Suppressor macrophage (primary cell): ENCODE measurements at regions not wholly inside any gene's neighbourhood (a gene's known extent, or its start where the extent isn't known, plus 50 kb on each side); places are given as distances from the start of the nearest gene placed in this dataset.

Experiments
- DNase-seq, 4 experiments: peaks; one replicate each; pipeline ENCODE4 v3.0.0-alpha.2; 2020 to 2022

GRCh38 chr6:47924001-47924400 lies 142.2 kb downstream of the OPN5 start:
- DNase-seq = no peak

GRCh38 chr6:47922391-47922790 lies 140.6 kb downstream of the OPN5 start:
- no peak for DNase-seq

DNA sequence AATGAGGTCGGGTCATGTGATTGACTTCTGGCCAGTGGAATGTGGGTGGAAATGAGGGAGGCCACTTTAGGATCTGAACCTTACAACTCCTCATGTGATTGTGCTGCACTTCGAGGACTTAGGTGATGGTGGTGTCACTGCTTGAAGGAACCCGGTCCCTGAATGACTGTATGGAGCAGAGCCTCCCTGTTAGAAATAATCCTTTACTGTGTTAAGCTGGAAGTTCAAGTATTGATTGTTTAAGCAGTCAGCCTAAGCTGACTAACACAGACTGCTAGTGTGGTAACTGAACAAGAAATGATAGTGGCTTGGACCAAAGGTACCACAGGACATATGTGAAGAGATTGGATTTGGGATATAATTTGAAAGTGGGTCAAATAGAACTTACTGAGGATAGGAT lies 138.0 kb downstream of the OPN5 start:
- peak in 1 of 4 experiments; percentile 3 for DNase-seq

- DNase-seq = no peak
Measured at GRCh38 chr6:47917811-47918210, 136.0 kb downstream of the OPN5 start.

DNA sequence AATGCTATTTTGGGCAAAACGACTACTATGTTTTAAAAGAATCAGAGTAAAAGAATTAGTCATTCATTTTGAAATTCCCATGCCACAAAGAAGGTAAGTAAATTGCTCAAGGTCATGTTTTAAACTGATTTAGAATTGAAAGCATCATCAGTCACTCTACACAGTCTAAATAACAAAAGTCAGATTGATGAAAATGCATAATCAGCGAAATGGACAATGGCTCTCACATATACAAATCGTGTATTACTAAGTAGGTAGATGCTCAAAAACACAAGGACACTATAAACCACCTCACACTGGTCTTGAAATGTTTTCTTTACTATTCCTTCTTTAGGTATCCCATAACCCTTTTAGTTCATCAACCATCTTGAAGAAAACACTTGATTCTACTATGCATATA lies 135.4 kb downstream of the OPN5 start:
- DNase-seq = no peak

GRCh38 chr6:47915017-47915416 lies 133.2 kb downstream of the OPN5 start:
- DNase-seq = no peak

DNA sequence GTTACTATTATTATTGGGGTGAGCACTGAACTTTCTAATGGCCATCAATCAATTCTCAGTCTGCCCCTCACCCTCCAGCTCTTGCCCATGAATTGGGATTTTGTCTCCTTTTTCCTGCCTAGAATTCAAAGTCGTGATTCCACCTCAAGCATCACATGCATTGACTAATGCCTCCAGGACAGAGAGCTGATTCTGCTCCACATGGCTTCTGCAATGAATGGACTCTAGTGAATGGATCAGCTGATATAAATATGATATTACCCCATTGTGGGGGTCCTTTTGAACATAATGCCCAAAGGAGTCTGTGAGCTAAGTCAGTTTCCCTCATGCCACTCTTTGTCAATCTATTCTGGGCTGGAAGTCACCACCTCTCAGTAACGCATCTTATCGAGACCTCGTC lies 126.4 kb downstream of the OPN5 start:
- DNase-seq = no peak

DNA sequence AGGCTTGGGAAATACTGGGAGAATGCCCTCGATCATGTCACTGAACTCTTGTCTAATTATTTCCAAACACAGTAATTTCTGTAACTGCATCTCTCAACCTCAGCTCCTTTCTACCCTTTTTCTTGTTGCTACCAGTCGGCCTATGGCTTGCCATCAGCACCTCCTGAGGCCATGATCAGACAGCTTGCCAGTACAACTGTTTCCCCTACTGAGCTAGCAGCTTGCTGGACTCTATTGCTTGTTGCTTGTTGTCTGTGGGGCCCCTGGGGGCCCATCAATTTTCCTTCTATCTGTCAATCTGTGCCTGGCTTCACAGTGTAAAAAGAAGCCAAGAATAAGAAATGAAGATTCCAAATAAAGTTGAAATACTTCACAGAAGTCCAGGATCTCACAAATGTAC lies 123.9 kb downstream of the OPN5 start:
- DNase-seq = no peak

DNA sequence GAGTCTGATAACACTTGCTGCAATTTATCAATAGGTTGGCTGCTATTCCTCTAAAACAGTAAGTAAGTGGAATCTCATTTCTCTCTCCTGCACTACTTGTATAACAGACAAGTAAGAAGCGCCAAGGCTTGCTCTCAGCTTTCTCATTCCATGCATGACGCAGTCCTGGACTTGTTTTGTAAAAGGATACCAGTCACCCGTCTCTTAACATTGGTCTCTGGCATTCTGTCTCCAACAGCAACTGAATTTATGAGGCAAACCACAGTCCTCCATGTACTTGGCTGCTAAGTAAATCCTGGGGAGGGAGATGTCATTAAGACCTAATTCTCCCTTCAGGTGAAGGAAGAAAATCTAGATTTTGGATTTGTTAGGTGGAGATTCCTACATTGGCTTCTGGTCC lies 115.4 kb downstream of the OPN5 start:
- no peak for DNase-seq

GRCh38 chr6:47890326-47890875 lies 108.6 kb downstream of the OPN5 start:
- DNase-seq = no peak

GRCh38 chr6:47879015-47879414 lies 97.2 kb downstream of the OPN5 start:
- DNase-seq = no peak
